K562 (cell line): ENCODE measurements at regions not wholly inside any gene's neighbourhood (a gene's known extent, or its start where the extent isn't known, plus 50 kb on each side); places are given as distances from the start of the nearest gene placed in this dataset.

ENCODE experiments used
- CHD7 ChIP-seq: fragments of 200-600 bp; sonication (generic); IDR thresholded peaks from one replicate; pipeline ENCODE4 v1.6.1; 2012; ENCODE audit warnings: mild to moderate bottlenecking, low read depth, low read length, inconsistent platforms
- LCOR ChIP-seq: sonication (generic); formaldehyde crosslinking; IDR thresholded peaks from 2 replicates; pipeline ENCODE4 v1.8.0; 2022; ENCODE audit warnings: mild to moderate bottlenecking, missing genetic modification reagents
- NFYB ChIP-seq: IDR thresholded peaks from 2 replicates; pipeline ENCODE4 v1.6.1; 2011; ENCODE audit warnings: mild to moderate bottlenecking, moderate library complexity; ENCODE audit not compliant: insufficient read length; ENCODE audit errors: extremely low read depth

- TF ChIP-seq CHD7 (no peak), LCOR (no peak), NFYB (no peak)
Observed at GRCh38 chr2:195442458-195443175, 214.4 kb upstream of the SLC39A10 start (continued).
